CD4-positive, alpha-beta T cell treated with Interleukin-4 for 4 hours (primary cell): ENCODE measurements at regions not wholly inside any gene's neighbourhood (a gene's known extent, or its start where the extent isn't known, plus 50 kb on each side); places are given as distances from the start of the nearest gene placed in this dataset.
"Not testable (repeated sequence)": the region's sequence is repeated elsewhere in the genome, so short reads cannot be mapped to it uniquely, and the experiment has no call there.

Source experiments
- DNase-seq: peaks from one replicate; pipeline ENCODE4 v3.0.0-alpha.2; 2020

GRCh38 chr16:85222155-85222863 lies 110.0 kb upstream of the CIBAR2 start:
- no peak for DNase-seq

- no peak for DNase-seq
Observed at GRCh38 chr16:85225257-85225656, 113.0 kb upstream of the CIBAR2 start.

- no peak for DNase-seq
Observed at GRCh38 chr16:85225721-85226120, 113.4 kb upstream of the CIBAR2 start.

DNA sequence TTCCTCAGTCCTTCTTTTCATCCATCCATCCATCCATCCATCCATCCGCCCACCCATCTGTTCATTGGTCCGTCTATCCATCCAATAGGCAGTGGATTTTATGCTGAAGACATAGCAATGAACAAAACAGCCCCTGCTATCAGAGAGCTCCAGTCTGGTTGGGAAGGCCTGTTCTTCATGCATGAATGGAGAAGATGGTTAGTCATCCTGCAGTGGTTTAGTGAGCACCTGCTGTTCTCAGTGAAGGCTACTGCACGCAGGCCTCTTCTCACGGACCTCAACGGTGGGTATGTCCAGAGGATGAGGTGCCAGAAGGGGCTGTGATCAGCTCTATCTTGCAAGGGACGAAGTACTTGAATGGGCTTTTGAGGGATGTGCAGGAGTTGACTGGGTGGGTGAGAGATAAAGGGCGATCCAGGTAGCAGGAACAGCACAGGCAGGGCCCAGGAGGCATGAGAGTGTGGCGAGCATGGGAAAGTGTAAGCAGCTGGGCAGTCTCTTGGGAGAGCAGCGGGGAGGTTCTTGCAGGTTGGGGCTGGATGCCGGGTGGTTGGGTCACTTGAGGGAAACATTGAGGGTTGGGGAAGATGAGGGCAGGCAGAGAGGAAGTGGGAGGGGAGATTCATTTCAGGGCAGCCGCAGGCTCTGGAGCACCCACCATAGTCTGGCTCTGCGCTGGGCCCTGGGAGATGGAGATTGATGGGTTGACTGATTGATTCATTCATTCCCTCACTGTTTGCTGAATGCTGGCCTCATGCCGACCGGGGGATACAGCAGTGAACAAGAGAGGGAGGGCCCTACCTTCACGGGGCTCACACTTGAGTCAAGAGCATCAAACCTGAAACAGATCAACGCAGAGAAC lies 115.0 kb upstream of the CIBAR2 start:
- DNase-seq = no peak

- no peak for DNase-seq
Observed at GRCh38 chr16:85227946-85228862, 115.9 kb upstream of the CIBAR2 start.

DNA sequence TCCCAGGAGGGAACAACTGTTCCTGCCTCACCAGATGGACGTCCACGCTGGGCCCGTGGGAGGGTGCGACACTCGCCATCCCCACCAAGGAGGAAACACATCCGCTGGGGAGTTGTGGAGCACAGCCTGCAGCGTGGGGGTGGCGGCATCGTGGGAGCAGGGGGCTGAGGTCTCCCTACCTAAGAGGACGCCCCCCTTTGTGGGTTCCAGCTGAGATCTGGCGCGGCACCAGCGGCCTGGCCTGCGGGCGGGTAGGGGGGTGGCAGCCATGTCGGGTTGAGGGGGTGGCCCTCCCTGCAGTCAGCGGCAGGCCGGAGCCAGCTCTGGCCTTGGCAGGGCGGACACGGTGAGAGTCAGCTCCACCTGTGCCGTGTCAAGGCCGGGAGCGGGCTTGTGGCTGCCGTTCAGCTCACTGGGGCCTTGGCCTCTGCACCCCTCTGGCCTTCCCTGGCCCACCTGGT lies 116.7 kb upstream of the CIBAR2 start:
- DNase-seq = no peak

GRCh38 chr16:85229869-85230462 lies 117.7 kb upstream of the CIBAR2 start:
- no peak for DNase-seq

- not testable (repeated sequence) for DNase-seq
Observed at GRCh38 chr16:85230764-85231383, 118.6 kb upstream of the CIBAR2 start.

GRCh38 chr16:85231959-85232358 lies 119.7 kb upstream of the CIBAR2 start:
- no peak for DNase-seq

DNA sequence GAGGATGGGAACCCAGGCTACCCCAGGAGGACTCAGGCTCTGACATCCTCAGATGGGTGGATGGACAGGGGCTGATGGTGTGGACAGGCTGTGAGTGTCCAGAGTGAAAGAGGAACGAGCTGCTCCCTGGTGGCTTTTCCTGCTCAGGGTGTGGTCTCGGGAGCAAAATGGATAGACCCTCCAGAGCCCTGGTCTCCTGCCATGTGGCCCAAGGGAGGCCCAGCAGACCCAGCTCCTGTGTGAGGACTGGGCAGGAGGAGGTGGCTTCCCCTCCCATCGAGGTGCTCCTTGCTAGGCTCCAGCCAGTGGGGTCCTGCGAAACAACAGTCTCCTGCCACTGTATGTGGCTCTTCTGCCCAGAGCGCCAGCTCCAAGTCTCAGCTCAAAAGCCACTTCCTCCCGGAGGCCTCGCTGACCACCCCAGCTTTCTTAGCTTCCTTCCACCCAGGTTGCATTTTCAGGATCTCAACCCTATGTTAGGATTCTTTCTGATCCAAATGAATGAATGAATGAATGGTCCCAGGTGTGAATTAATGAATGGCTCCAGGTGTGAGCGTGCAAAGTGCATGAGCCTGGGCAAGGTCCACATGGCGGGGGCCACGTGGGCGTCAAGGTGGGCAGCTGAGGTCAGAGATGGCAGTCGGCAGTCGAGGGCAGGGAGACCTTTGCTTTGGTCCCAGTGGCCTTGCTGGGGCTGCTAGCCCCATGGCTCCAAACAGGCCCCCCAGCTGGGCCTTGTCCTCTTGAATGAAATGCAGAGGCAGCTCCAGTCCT lies 120.3 kb upstream of the CIBAR2 start:
- no peak for DNase-seq

DNA sequence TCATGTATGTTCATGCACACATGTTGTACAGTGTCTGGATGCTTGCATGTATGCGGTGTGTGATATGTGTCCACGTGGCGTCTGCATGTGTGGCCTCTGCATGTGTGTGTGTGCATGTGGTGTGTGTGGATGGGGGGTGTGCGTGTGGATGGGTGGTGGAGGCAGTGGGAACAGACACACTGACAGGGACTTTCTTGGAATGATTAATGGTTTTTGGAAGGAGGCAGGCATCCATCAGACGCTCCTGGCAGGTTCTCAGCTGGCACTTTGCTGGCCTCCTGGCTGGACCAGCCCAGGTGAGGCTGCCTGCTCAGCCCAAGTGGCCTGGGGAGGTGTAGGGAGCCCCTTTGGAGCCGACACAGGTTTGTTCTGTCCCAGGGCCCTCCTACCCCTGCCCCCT lies 121.2 kb upstream of the CIBAR2 start:
- no peak for DNase-seq

DNA sequence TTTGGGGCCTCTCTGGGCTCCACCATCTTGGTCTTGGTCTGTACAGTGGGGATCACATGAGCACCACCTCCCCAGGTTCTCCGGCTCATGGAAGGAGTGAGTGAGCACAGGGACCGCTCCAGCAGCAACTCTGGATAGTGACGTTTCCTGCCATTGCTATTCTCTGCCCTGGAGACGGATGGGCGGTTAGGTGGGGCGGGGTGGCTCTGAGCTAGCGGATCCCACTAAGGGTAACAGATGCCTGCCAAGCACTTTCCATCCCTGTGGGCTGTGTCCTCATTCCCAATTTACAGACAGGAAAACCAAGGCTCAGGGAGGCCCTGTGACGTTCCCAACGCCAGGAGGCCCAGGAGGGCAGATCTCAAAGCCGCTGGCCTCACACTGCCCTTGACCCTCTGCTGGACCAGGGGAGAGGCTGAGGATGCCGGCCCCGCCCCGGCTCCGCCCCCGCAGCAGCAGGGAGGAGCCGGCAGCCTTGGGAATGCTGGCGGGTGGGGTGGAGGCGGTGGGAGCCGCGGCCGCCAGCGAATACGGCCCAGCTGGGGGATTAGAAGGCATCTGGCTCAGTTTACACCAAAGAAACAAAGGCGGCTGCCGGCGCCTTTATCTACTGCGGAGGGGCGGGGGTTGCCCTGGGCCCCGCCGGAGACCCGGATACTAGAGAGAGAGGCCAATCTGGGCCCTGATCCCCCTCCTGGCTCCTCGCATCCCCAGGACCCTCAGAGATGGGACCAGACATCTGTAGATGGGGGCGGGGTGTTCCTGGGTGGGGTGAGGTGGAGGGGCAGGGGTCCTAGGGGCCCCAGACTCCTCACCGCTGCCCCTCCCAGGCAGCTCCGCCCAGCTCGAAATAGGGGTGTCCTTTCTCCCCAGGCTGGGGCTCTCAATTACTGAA lies 122.3 kb upstream of the CIBAR2 start:
- no peak for DNase-seq

DNA sequence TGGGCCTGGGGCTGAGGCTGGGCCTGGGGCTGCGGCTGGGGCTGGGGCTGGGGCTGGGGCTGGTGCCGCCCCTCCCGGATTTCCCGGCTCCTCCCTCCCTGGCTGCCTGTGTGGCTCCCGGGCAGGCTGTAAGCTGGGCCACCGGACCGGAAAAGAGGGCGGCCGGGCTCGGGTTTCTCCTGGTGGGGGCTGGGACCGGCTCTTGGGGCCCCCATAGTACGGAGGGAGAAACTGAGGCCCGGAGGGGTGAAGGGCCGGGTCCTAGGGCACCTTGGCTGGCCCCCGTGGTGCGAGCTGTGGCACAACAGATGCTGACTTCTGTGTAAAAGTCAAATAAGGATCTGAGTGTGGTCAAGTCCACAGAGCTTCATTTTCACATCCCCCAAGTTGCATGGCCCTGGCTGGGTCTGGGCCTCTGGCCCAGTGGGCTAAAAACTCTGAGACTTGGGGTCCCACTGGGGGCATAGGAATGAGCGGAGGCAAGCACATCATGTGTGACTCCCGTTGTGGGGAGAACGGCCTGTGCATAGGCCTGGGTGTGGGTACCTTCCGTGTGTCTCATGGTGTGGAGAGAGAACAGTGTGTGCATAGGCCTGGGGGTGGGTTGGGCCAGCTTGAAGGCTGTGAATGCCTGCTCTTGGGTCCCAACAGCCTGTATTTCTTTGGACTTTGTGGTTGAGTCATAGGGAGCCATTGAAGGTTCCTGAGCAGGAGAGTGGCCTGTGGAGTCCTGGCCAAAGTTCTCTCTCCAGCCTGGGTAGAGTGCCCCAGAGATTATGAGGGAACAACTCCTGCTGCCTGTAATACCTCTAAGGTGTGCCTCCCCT lies 123.9 kb upstream of the CIBAR2 start:
- no peak for DNase-seq

DNA sequence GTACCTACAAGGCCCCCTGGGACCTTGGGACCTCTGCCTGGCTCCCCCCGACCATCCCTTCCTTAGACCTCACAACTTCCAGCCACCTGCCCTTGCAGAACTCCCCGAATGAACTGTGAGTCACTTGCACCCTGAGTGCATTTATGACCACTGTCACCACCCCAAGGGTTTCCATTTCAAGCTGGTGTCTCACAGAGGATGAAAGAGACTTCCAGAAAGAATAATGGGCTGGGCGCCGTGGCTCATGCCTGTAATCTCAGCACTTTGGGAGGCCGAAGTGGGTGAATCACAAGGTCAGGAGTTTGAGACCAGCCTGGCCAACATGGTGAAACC lies 124.5 kb upstream of the CIBAR2 start:
- DNase-seq = no peak

- DNase-seq = no peak
Observed at GRCh38 chr16:85237817-85238216, 125.5 kb upstream of the CIBAR2 start.

DNA sequence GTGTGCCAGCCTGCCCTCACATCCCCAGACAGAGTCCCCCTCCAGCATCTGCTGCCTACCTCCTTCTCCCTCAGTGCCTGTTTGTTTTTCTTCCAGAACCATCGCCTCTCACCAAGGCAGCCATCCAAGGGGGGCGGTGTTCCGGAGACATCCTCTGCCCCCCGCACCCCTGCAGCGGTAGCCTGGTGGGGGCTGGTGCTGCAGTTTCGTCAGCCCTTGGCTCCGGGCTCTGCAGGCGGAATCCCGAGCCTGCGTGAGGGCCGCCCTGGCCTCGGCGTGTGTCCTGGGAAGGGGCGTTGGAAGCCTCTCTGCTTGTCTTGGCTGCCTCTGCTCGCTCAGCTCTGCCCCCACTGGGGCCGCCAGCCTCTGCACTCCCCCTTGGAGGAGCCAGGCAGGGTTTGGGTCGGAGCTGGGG lies 126.0 kb upstream of the CIBAR2 start:
- DNase-seq = no peak

- no peak for DNase-seq
Observed at GRCh38 chr16:85239239-85239638, 127.0 kb upstream of the CIBAR2 start.

GRCh38 chr16:85239871-85240270 lies 127.6 kb upstream of the CIBAR2 start:
- no peak for DNase-seq
